DND-41 (cell line): ENCODE measurements at regions not wholly inside any gene's neighbourhood (a gene's known extent, or its start where the extent isn't known, plus 50 kb on each side); places are given as distances from the start of the nearest gene placed in this dataset.

Experiments
- ATAC-seq: fragments of 200-7000 bp; cut with Tn5 transposase; 3 replicates; pipeline ENCODE4 v1.9.1; 2021; ENCODE audit warnings: low read depth; ENCODE audit not compliant: insufficient read depth
- DNase-seq: peaks from one replicate; pipeline ENCODE4 v3.0.0-alpha.2; 2020
- H2AFZ ChIP-seq: 2 replicates; pipeline ENCODE4 v1.6.0; 2012; ENCODE audit warnings: low read depth, low read length
- H3K27ac ChIP-seq: 2 replicates; pipeline ENCODE4 v1.5.1; 2012; ENCODE audit warnings: low read length, inconsistent platforms
- H3K27me3 ChIP-seq: fragments of 200-600 bp; sonication (generic); 2 replicates; pipeline ENCODE4 v1.6.0; 2012; ENCODE audit warnings: low read length, mild to moderate bottlenecking, inconsistent platforms; ENCODE audit not compliant: insufficient read depth, poor library complexity
- H3K36me3 ChIP-seq: 2 replicates; pipeline ENCODE4 v1.5.1; 2012; ENCODE audit warnings: low read length, inconsistent platforms; ENCODE audit not compliant: insufficient read depth
- H3K4me1 ChIP-seq: 2 replicates; pipeline ENCODE4 v1.5.1; 2012; ENCODE audit warnings: mild to moderate bottlenecking, low read length; ENCODE audit not compliant: insufficient read depth
- H3K4me2 ChIP-seq: 2 replicates; pipeline ENCODE4 v1.6.0; 2012; ENCODE audit warnings: mild to moderate bottlenecking, moderate library complexity, low read length, inconsistent platforms; ENCODE audit not compliant: insufficient read depth
- H3K4me3 ChIP-seq, 2 experiments: fragments of 200-600 bp in 1 of 2; shearing (Covaris generic) in 1 of 2; 2 replicates each; pipeline ENCODE4 v1.5.1; 2012 to 2016; ENCODE audit warnings: inconsistent platforms in 2 of 2, low read length in 2 of 2, mild to moderate bottlenecking in 2 of 2, low read depth in 1 of 2, moderate library complexity in 1 of 2
- H3K79me2 ChIP-seq: 2 replicates; pipeline ENCODE4 v1.6.0; 2012; ENCODE audit warnings: low read length, inconsistent platforms; ENCODE audit not compliant: insufficient read depth
- H3K9ac ChIP-seq: 2 replicates; pipeline ENCODE4 v1.6.0; 2012; ENCODE audit warnings: low read depth, mild to moderate bottlenecking, inconsistent platforms, low read length, moderate library complexity
- H3K9me3 ChIP-seq: 2 replicates; pipeline ENCODE4 v1.5.1; 2012; ENCODE audit warnings: low read length, moderate library complexity, mild to moderate bottlenecking, inconsistent platforms; ENCODE audit not compliant: insufficient read depth, severe bottlenecking
- H4K20me1 ChIP-seq: 2 replicates; pipeline ENCODE4 v1.6.0; 2012; ENCODE audit warnings: low read length; ENCODE audit not compliant: insufficient read depth
- CTCF ChIP-seq: IDR thresholded peaks from 2 replicates; pipeline ENCODE4 v1.5.1; 2012; ENCODE audit warnings: borderline replicate concordance, low read length, moderate library complexity, mild to moderate bottlenecking; ENCODE audit not compliant: poor library complexity, severe bottlenecking; ENCODE audit errors: extremely low read depth
- EZH2 ChIP-seq: IDR thresholded peaks from 3 replicates; pipeline ENCODE4 v1.6.1; 2012; ENCODE audit warnings: borderline replicate concordance, low read depth, mild to moderate bottlenecking, moderate library complexity, low read length, inconsistent platforms; ENCODE audit not compliant: severe bottlenecking

DNA sequence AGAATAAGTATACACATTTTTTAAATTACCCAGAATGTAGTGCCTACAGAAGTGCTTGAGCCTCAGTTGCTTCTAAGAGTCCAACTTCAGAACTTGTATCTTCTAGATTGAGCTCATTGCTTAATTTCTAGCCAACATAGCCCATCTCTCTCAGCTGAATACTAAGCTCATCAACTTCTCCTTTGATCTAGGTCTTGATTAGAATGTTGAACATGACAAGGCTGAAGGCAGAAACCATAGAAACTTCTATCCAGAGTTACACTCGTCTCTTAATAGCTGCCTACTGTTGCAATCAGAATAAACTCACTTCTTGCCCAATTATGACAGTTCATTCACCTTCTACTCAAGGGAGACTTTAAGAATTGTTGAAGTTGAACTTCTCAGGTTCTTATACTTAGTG is 327.3 kb upstream of the THBS1 start:
- Histone ChIP-seq H2AFZ (no peak overlapping the region), H3K9me3 (no peaks in the 10 kb centered on the region), H3K36me3 (no peaks in the 10 kb centered on the region), H3K27me3 (peaks cover 4% of the 10 kb centered on the region), H3K4me1 (no peaks in the 10 kb centered on the region), H4K20me1 (no peaks in the 10 kb centered on the region), H3K79me2 (no peaks in the 10 kb centered on the region), H3K9ac (no peak overlapping the region), H3K4me2 (no peak overlapping the region), H3K27ac (no peak overlapping the region), H3K4me3 (no peak overlapping the region)
- DNase-seq (no peak), ATAC-seq (no peak)
- no peak for TF ChIP-seq EZH2
- TF ChIP-seq CTCF = no peak

DNA sequence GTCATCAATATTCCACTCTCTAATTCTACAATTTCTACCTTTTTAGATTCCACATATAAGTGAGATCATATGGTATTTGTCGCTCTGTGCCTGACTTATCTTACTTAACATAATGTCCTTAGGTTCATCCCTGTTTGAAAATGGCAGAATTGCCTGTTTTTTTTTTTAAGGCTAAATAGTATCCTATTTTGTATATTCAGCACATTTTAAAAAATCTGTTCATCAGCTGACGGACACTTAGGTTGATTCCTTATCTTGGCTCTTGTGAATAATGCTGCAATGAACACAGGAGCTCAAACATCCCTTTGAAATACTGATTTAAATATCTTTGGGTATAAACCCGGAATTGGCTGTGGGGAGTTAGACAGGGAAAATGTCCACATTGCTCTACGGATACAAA is 326.7 kb upstream of the THBS1 start:
- Histone ChIP-seq H3K4me2 (no peak overlapping the region), H3K4me1 (no peaks in the 10 kb centered on the region)

GRCh38 chr15:39255760-39256159 is 325.1 kb upstream of the THBS1 start:
- H4K20me1 ChIP-seq = no peaks in the 10 kb centered on the region
- H3K36me3 ChIP-seq = no peaks in the 10 kb centered on the region
- H3K27ac ChIP-seq = no peak overlapping the region
- TF ChIP-seq CTCF = no peak
- no peak for TF ChIP-seq EZH2
- peaks cover under 1% of the 10 kb centered on the region; the same call in 1 of the 2 replicates for H3K4me1 ChIP-seq
- no peak overlapping the region for H3K4me2 ChIP-seq
- ATAC-seq = no peak
- no peak overlapping the region for H3K9ac ChIP-seq
- H3K9me3 ChIP-seq = no peaks in the 10 kb centered on the region
- no peak for DNase-seq
- no peak overlapping the region for H3K4me3 ChIP-seq
- H2AFZ ChIP-seq = no peak overlapping the region
- H3K79me2 ChIP-seq = no peaks in the 10 kb centered on the region
- peaks cover 4% of the 10 kb centered on the region for H3K27me3 ChIP-seq

More for the DNA sequence above, 326.7 kb upstream of the THBS1 start:
- Histone ChIP-seq H3K27me3 (peaks cover 4% of the 10 kb centered on the region), H3K36me3 (no peaks in the 10 kb centered on the region), H3K27ac (no peak overlapping the region), H4K20me1 (no peaks in the 10 kb centered on the region), H3K79me2 (no peaks in the 10 kb centered on the region), H2AFZ (no peak overlapping the region), H3K9me3 (no peaks in the 10 kb centered on the region), H3K4me3 (no peak overlapping the region), H3K9ac (no peak overlapping the region)
- TF ChIP-seq EZH2 (no peak), CTCF (no peak)
- DNase-seq (no peak), ATAC-seq (no peak)

DNA sequence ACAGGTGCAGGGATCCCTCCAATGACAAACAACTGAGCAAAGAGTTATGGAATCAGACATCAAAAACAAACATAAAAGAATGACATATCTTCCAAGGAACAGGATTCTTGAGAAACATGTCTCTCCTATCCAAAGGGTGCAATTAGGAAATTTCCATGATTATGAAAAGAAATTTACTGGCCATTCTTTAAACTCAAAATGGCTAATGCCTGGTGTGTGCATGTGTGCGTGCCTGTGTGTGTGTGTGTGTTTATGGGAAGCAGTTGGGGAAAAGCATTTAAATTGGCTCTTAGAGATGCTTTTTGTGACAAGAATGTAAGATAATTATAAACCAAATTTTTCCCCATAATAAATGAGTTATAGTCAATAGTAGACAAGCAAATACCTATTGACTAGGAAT is 320.5 kb upstream of the THBS1 start:
- Histone ChIP-seq H3K4me3 (no peak overlapping the region), H3K36me3 (no peaks in the 10 kb centered on the region), H3K4me2 (no peak overlapping the region), H3K4me1 (peaks cover 4% of the 10 kb centered on the region; the same call in 1 of the 2 replicates), H2AFZ (no peak overlapping the region), H3K27me3 (peaks cover 6% of the 10 kb centered on the region), H3K79me2 (no peaks in the 10 kb centered on the region), H4K20me1 (no peaks in the 10 kb centered on the region), H3K27ac (no peak overlapping the region), H3K9me3 (no peaks in the 10 kb centered on the region), H3K9ac (no peak overlapping the region)
- DNase-seq (no peak), ATAC-seq (no peak)
- TF ChIP-seq CTCF = no peak
- no peak for TF ChIP-seq EZH2
